RWPE1 (cell line): ENCODE measurements at regions not wholly inside any gene's neighbourhood (a gene's known extent, or its start where the extent isn't known, plus 50 kb on each side); places are given as distances from the start of the nearest gene placed in this dataset.
"Not testable (repeated sequence)": the region's sequence is repeated elsewhere in the genome, so short reads cannot be mapped to it uniquely, and the experiment has no call there.

ENCODE experiments used
- CTCF ChIA-PET: fragments of 350-600 bp; sonication (Branson Sonifier 250); formaldehyde crosslinking; extraction: SDS; loops from one replicate; lab custom pipeline; 2021; lab: Yijun Ruan, JAX
- POLR2A ChIA-PET: fragments of 400-600 bp; formaldehyde crosslinking; extraction: SDS; loops from one replicate; lab custom pipeline; 2020; ENCODE audit warnings: antibody characterized with exemption; ENCODE audit not compliant: low non-redundant PET; lab: Yijun Ruan, JAX
- DNase-seq: peaks from one replicate; pipeline ENCODE4 v3.0.0; 2012; ENCODE audit warnings: low spot score
- H3K27ac ChIP-seq: fragments of 450-650 bp; 2 replicates; pipeline ENCODE4 v1.5.1; 2017
- TF ChIP-seq, protein P1 (sequence below): fragments of 450-650 bp; conservative IDR thresholded peaks from 2 replicates; pipeline ENCODE4 v1.5.1; 2017; ENCODE audit warnings: low read depth, mild to moderate bottlenecking

- TF ChIP-seq, protein P1, sequence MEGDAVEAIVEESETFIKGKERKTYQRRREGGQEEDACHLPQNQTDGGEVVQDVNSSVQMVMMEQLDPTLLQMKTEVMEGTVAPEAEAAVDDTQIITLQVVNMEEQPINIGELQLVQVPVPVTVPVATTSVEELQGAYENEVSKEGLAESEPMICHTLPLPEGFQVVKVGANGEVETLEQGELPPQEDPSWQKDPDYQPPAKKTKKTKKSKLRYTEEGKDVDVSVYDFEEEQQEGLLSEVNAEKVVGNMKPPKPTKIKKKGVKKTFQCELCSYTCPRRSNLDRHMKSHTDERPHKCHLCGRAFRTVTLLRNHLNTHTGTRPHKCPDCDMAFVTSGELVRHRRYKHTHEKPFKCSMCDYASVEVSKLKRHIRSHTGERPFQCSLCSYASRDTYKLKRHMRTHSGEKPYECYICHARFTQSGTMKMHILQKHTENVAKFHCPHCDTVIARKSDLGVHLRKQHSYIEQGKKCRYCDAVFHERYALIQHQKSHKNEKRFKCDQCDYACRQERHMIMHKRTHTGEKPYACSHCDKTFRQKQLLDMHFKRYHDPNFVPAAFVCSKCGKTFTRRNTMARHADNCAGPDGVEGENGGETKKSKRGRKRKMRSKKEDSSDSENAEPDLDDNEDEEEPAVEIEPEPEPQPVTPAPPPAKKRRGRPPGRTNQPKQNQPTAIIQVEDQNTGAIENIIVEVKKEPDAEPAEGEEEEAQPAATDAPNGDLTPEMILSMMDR = no peak
- DNase-seq = no peak
- POLR2A ChIA-PET = no interaction called here
- CTCF ChIA-PET = no interaction called here
- H3K27ac ChIP-seq = no peak overlapping the region
Observed at GRCh38 chr13:19052180-19052579, 129.4 kb downstream of the TUBA3C start.

DNA sequence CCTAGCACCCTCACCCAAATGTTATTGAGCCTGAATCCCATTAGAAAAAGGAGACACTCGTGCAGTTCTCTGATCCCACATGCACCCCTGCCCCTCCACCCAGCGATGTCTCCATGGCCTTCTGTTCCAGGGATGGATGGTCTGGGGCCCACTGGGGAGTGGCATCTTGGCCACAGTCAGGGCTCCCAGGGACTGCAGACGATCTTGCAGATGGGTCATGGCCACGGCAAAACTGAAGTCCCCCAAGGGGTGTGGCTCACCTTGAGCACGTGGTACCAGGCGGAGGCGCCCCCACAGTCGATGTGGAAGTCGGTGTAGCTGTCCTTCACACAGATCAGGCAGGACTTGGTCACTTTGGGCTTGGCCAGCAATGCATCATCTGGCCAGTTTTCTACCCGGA is 130.7 kb downstream of the TUBA3C start:
- H3K27ac ChIP-seq = no peak overlapping the region
- DNase-seq = no peak
- TF ChIP-seq, protein P1 = no peak
- CTCF ChIA-PET = no interaction called here
- POLR2A ChIA-PET = no interaction called here

- POLR2A ChIA-PET, H3K27ac ChIP-seq, DNase-seq: not testable (repeated sequence)
- CTCF ChIA-PET = interaction anchor here (0.6 kb wide), 1 partner anchor 23 kb away, joined by 4 read pairs; no protein-coding TSS in a partner anchor
Observed at GRCh38 chr13:19049624-19050023, 132.0 kb downstream of the TUBA3C start.

DNA sequence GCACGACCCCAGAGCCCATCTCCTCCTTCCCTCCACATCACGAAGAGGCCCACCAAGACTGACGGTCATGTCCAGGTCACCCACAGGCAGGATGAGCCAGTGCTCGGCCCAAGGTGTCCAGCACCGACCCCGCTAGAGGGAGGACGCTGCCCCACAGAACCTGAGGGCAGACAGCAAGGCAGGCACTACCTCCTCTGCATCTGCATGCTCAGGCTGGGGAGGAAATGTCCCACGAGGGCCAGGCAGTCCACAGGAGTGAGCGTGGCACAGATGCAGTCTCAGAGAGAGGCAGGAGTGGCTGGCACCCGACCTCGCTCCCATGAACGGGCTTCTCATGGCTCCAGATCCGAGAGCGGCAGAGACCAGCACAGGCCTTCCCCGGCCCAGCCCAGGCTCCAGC is 133.2 kb downstream of the TUBA3C start:
- ChIA-PET POLR2A (no interaction called here), CTCF (no interaction called here)
- H3K27ac ChIP-seq = no peak overlapping the region
- no peak for DNase-seq
- TF ChIP-seq, protein P1 = no peak

- TF ChIP-seq, protein P1 = no peak
- DNase-seq = no peak
- CTCF ChIA-PET = no interaction called here
- POLR2A ChIA-PET = no interaction called here
- no peak overlapping the region for H3K27ac ChIP-seq
Observed at GRCh38 chr13:19023115-19023514, 158.5 kb downstream of the TUBA3C start.

- TF ChIP-seq, protein P1 = no peak
- H3K27ac ChIP-seq = no peak overlapping the region
- ChIA-PET POLR2A (no interaction called here), CTCF (no interaction called here)
- no peak for DNase-seq
Observed at GRCh38 chr13:19020988-19021387, 160.6 kb downstream of the TUBA3C start.

DNA sequence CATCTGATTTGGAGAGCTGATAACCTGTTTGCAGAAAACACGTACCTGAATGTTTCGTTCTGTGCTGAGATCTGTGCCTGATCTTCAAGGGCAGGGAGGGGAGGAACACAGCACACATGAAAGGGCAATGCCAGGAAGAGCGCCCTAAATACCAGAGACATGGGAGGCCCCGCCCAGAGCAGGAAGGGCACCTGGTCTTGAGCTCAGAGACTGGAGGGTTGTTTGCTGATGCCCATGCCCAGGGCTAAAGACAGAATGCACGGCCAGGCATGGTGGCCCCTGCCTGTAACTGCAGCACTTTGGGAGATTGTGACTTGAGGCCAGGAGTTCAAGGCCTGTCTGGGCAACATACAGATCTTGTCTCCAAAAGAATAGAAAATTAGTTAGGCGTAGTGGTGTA is 183.2 kb downstream of the TUBA3C start:
- no peak for DNase-seq
- H3K27ac ChIP-seq = no peak overlapping the region
- TF ChIP-seq, protein P1 = no peak
- POLR2A ChIA-PET = no interaction called here
- CTCF ChIA-PET = no interaction called here
